GM20431 (cell line): ENCODE measurements at regions not wholly inside any gene's neighbourhood (a gene's known extent, or its start where the extent isn't known, plus 50 kb on each side); places are given as distances from the start of the nearest gene placed in this dataset.
"Not testable (repeated sequence)": the region's sequence is repeated elsewhere in the genome, so short reads cannot be mapped to it uniquely, and the experiment has no call there.

Experiments used
- in situ Hi-C: fragments of 300-500 bp; cut with MseI, MboI; formaldehyde crosslinking; loops from one replicate; pipeline ENCODE4 v1.15.0; 2020; ENCODE audit warnings: low sequenced_read_pairs; ENCODE audit not compliant: unreplicated experiment

DNA sequence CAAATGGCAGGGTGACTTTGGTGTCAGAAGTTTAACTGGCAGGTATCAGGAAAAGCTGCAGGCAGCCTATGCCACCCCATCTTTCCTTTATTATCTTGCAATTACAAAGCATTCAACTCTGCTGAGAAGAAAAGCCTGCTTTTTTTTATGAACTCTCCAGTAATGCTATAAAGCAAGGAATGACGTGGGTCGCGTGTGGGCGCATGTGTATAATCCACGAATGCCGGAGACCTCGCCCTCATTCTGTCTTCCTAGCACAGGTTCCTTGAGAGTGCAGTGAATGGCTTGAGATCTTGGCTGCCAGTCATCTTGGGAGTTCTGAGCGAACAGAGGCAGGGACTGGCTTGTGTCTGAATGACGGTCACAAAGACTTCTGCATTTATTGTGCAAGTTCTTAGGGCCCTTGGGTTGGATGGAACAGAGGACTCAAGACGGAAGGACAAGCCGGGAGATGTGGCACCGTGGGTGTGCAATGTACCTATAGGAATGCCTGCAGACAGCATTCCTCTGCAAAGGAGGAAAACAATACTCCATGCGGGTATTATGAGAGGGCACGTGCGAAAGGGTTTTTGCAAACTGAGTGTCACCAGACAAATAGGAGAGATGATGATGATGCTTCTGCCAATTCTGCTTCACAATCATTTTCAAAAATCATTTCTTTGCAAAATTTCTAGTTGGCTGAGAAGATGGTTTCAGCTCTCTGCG, 96.1 kb upstream of the ELAC2 start:
- in situ Hi-C loops = no loop called here

GRCh38 chr17:13107676-13108235, 89.9 kb upstream of the ELAC2 start:
- in situ Hi-C loops = no loop called here

- in situ Hi-C loops = no loop called here
Measured at GRCh38 chr17:13106171-13106570, 88.3 kb upstream of the ELAC2 start.

DNA sequence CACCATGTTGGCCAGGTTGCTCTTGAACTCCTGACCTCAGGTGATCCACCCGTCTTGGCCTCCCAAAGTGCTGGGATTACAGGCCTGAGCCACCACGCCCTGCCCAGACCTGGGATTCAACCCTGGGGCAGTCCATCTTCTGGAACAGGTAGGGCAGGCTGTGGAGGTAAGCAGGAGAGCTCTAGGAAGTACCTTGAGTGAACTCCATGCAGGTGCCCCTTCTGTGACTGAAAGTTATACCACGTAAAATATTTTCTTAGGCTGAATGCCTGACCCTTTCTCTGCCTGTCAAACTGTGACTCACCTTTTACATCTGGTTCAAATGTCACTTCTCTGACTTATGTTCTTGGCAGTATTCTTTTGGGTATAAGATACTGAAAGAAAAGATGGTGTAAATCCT, 86.7 kb upstream of the ELAC2 start:
- in situ Hi-C loops = no loop called here

- in situ Hi-C loops = no loop called here
Measured at GRCh38 chr17:13102477-13102876, 84.7 kb upstream of the ELAC2 start.

- in situ Hi-C loops = no loop called here
Measured at GRCh38 chr17:13099926-13100325, 82.1 kb upstream of the ELAC2 start.

DNA sequence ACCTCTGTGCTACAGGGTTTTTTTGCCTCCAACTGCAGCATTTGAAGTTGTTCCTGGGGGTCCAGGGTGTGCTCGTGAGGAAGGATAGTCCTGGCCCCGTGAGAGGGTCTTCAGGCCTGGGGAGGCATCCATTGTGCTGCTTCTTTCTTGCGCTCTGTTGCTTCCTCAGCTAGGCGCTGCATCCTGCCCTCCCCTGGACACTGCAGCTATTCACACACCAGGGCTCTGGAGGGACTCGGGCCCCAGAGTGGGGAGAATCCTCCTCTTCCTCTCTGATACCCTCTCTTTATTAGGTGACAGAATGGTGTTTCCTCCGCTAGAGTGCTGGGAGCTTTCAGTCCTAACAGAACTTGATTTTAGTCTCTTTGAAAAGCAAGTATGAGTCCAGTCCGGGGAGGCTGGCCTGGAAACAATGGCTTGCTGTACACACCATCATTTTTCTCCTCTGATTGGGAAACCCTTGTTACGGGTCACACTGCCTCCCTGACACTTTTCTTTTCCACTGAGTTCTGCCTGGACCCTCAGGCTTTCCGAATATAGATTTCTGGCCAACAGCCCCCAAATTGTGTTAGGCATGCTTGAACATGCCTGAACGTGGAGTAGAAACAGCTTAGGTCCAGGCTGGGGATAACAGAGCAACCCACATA, 81.4 kb upstream of the ELAC2 start:
- in situ Hi-C loops = no loop called here

DNA sequence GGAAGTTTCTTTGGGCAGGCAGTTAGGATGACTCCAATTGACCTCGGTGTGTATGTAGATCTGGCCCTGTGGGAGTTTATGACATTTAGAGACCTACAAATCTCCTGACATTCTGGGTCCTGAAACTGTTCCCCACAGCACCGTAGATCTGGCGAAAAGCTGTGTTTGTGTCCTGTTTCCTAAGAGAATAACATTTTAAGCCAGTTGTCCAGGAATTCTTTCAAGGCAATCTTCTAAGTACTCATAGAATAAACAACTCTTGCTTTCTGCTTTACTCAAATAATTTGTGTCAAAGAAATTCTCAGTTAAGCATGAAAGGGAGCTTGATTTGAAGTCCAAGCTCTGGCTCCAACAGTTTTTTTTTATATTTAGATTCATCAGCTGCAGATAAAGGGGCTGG, 78.5 kb upstream of the ELAC2 start:
- in situ Hi-C loops = no loop called here

DNA sequence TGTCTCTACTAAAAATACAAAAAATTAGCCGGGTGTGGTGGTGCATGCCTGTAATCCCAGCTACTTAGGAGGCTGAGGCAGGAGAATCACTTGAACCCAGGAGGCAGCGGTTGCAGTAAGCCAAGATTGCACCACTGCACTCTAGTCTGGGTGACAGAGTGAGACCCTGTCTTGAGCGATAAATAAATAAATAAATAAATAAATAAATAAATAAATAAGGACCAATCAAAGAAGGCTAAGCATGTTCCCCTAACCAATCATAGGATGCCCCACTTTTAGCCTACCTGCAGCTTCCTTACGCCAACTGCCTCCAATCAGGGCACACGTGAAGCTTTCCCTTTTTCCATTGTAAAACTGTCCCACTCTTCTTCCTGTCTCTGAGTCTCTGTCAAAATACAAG, 74.2 kb upstream of the ELAC2 start:
- in situ Hi-C loops = not testable (repeated sequence)

DNA sequence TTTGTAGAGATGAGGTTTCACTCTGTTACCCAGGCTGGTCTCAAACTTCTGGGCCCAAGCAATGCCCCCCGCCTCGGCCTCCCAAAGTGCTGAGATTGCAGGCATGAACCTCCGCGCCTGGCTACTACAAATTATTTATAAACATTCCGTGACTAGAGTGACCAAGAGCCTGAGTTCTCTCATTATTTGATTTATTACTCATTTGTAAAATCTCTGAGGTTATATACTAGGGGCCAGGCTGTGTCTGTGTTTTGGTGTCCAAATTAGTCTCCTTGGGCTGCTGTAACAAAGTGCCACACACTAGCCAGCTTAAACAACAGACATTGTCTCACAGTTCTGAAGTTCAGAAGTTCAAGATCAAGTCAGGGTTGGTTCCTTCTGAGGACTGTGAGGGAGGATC, 70.8 kb upstream of the ELAC2 start:
- in situ Hi-C loops = no loop called here

DNA sequence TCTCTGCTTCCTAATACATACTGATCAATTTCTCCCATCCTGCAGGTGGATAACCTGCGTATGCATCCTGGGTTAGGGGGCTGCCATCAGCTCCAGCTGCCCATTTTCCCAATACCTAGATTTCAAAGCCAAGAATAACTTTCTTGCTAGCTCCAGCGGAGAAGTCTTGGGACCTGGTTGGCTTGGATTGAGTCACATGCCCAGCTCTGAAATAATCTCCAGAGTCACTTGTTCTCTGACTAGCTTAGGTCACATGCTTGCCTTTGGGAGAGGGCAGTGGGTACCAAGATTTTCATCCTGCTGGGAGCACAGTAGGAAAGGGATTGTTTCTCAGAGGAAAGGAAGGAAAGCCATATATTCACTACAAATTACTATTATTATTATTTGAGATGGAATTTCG, 70.0 kb upstream of the ELAC2 start:
- in situ Hi-C loops = no loop called here

GRCh38 chr17:13086142-13086769, 68.4 kb upstream of the ELAC2 start:
- in situ Hi-C loops = no loop called here

DNA sequence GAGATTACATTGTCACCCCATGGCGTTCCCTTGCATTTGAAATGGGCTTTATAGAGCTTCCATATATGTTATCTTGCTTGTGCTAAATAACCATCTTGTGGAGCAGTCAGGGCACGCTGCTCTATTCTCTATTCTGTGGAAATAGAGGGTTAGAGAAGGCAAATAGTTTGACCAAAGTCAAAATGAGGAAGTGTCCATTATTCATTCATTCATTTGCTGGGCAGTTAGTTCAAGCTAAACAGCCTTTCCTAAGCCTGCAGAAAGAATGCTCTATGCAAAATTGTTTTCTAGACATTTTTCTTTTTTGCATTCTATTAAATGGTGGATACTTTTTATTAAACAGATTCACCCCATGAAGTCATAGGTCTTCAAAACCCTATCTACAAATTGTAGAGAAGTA, 67.8 kb upstream of the ELAC2 start:
- in situ Hi-C loops = no loop called here

DNA sequence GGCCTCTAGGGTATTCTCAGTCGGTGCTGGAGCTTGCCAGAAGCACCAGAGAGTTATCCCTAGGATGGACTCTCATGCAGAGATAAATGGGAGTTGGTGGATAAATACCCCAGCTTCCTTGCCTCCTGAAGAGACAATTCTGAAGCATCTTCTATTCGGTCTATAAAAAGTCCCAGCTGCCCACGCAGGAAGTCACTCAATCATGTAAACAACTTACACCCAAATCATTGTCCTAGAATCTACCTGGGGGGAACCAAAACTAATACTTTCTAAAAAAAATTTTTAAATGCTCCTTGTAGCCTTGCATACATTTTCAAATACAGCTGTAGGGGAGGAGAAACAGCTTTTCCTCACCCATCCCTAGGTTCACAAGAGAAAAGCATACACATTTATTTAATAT, 66.6 kb upstream of the ELAC2 start:
- in situ Hi-C loops = no loop called here

- in situ Hi-C loops = no loop called here
Measured at GRCh38 chr17:13078591-13079385, 61.0 kb upstream of the ELAC2 start.

GRCh38 chr17:13076905-13077304, 59.1 kb upstream of the ELAC2 start:
- in situ Hi-C loops = no loop called here

DNA sequence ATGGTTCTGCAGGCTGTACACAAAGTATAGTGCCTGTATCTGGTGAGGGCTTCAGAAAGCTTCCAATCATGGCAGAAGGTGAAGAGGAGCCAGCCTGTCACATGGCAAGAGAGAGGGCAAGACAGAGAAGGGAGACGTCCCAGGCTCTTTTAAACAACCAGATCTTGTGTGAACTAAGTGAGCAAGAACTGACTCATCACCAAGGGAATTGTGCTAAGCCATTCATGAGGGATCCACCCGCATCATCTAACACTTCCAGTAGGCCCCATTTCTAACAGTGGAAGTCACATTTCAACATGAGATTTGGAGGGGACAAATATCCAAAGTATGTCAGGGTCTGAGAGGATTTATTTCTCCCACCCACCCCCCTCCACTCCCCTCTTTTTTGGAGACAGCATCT, 56.2 kb upstream of the ELAC2 start:
- in situ Hi-C loops = no loop called here

DNA sequence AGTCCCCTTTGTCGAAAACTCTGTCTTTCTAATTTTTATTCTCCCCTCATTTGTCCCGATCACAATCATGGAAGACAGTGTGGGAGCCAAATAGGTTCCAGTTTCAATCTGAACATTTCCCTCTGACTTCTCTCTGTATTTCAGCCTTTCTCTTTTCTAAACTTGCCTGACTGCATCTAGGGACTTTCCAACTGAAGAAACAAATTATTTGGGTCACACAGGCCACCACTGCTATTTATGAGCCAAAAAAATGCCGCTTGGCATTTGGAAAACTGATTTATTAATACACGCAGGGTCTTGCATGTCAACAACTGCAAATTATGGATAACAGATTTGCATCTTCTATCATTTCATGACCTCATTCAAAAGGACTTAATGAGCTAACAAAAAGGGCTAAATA, 55.2 kb upstream of the ELAC2 start:
- in situ Hi-C loops = no loop called here

DNA sequence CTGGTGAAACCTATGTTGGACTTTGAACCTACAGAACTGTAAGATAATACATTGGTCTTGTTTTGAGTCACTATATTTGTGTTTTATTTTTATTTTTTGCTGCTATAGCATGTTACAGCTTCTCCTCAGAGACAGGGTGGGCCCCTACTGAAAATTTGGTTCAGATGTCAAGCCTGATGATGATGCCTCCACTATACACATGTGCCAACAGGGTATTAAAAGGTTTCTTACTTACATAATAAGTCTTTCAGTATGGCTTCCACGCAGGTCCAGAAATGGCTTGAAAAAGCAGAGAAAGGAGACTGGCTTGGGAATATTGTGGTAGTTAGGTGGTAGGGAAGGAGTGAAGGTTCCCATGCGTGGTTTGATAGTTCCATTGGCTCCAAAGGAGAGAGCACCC, 52.9 kb upstream of the ELAC2 start:
- in situ Hi-C loops = no loop called here

GRCh38 chr17:13067629-13068303, 49.9 kb upstream of the ELAC2 start:
- in situ Hi-C loops = no loop called here
